Esophagus muscularis mucosa (tissue), 4 donors: ENCODE measurements at regions not wholly inside any gene's neighbourhood (a gene's known extent, or its start where the extent isn't known, plus 50 kb on each side); places are given as distances from the start of the nearest gene placed in this dataset.

Experiments used
- DNase-seq: peaks from one replicate; pipeline ENCODE4 v3.0.0-alpha.2; 2017; ENCODE audit errors: extremely low spot score
- H3K27ac ChIP-seq, 4 donors: fragments of 200-600 bp; sonication (generic); replicated peaks in 1 of 4; 1 replicate in 3 of 4; 2 replicates in 1 of 4; pipeline ENCODE4 v1.5.1; 2016 to 2019; ENCODE audit warnings: mild to moderate bottlenecking in 1 of 4
- H3K27me3 ChIP-seq, 4 donors: fragments of 200-600 bp; sonication (generic); one replicate each; pipeline versions ENCODE4 v1.5.1 to v1.6.0; 2016 to 2019
- H3K36me3 ChIP-seq, 4 donors: fragments of 200-600 bp; sonication (generic); one replicate each; pipeline ENCODE4 v1.5.1; 2016 to 2019
- H3K4me1 ChIP-seq, 4 donors: fragments of 200-600 bp; sonication (generic); one replicate each; pipeline ENCODE4 v1.5.1; 2016 to 2019
- H3K4me3 ChIP-seq, 4 donors: fragments of 200-600 bp; sonication (generic); 1 replicate in 2 of 4; 2 replicates in 2 of 4; pipeline ENCODE4 v1.5.1; 2016 to 2019; ENCODE audit warnings: mild to moderate bottlenecking in 4 of 4, moderate library complexity in 1 of 4
- H3K9me3 ChIP-seq, 4 donors: fragments of 200-600 bp; sonication (generic); 1 replicate in 3 of 4; 2 replicates in 1 of 4; pipeline ENCODE4 v1.5.1; 2016 to 2019
- CTCF ChIP-seq, 3 experiments: fragments of 200-600 bp in 2 of 3; fragments of 450-650 bp in 1 of 3; sonication (generic) in 2 of 3; IDR thresholded peaks; one replicate each; pipeline ENCODE4 v1.5.1; 2017 to 2019; ENCODE audit warnings: antibody characterized with exemption in 3 of 3, mild to moderate bottlenecking in 2 of 3, moderate library complexity in 1 of 3
- EP300 ChIP-seq: sonication (generic); formaldehyde crosslinking; IDR thresholded peaks from one replicate; pipeline ENCODE4 v1.6.1; 2017; ENCODE audit warnings: antibody characterized with exemption
- POLR2A ChIP-seq: fragments of 450-650 bp; IDR thresholded peaks from one replicate; pipeline ENCODE4 v1.6.1; 2017; ENCODE audit warnings: antibody characterized with exemption, moderate library complexity, mild to moderate bottlenecking, low read depth
- POLR2AphosphoS5 ChIP-seq, 2 donors: sonication (generic); formaldehyde crosslinking; IDR thresholded peaks; one replicate each; pipeline ENCODE4 v1.6.1; 2017; ENCODE audit warnings: antibody characterized with exemption in 2 of 2
- WGBS: methylation state at CpG from one replicate; pipeline ENCODE4 v1.1.5; 2018; 5-methylcytosine and 5-hydroxymethylcytosine counted together
- intact Hi-C: fragments of 100-400 bp; cut with DNase I; formaldehyde crosslinking; loops from one replicate; pipeline ENCODE4 v1.15.1; 2023

DNA sequence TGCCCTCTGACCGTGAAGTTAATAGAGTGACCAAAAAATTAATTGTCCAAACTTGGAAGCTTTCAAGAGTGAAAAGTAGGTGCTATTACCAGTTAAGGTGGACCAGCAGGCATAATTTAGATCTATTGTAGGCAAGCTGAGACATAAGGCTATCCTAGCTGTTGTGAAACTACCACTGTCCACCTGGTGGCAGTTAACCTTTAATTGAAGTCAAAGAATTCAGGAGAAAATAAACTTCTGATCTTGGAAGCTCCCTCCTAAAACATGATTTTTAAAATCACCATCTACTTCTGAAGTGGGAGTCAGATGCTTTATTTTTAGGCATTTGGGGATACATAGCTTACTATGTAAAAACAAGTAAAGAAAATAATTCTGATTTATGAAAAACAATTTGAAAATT, 636.3 kb upstream of the HTR2C start:
- Histone ChIP-seq H3K9me3 (no peaks in the 10 kb centered on the region), H3K36me3 (no peaks in the 10 kb centered on the region), H3K4me1 (no peaks in the 10 kb centered on the region), H3K27me3 (no peaks in the 10 kb centered on the region), H3K27ac (no peak overlapping the region), H3K4me3 (no peak overlapping the region)
- 64% methylated on average over 1 of the region's 1 CpG for WGBS
- no peak for DNase-seq
- TF ChIP-seq EP300 (no peak), POLR2A (no peak), POLR2AphosphoS5 (IDR thresholded peaks at IDR 0.05) (no peak), CTCF (IDR thresholded peaks at IDR 0.05) (no peak)
- intact Hi-C loops = no loop called here

GRCh38 chrX:113935518-113935917, 648.4 kb upstream of the HTR2C start:
- H3K27me3 ChIP-seq = no peaks in the 10 kb centered on the region
- TF ChIP-seq EP300 (no peak), POLR2AphosphoS5 (IDR thresholded peaks at IDR 0.05) (no peak), CTCF (IDR thresholded peaks at IDR 0.05) (no peak), POLR2A (no peak)
- intact Hi-C loops = no loop called here
- H3K36me3 ChIP-seq = no peaks in the 10 kb centered on the region
- WGBS = 41% methylated on average over 2 of the region's 2 CpGs
- no peak overlapping the region for H3K4me3 ChIP-seq
- H3K27ac ChIP-seq = no peak overlapping the region
- DNase-seq = no peak
- no peaks in the 10 kb centered on the region for H3K9me3 ChIP-seq
- H3K4me1 ChIP-seq = no peaks in the 10 kb centered on the region

GRCh38 chrX:113933931-113934330, 650.0 kb upstream of the HTR2C start:
- H3K27me3 ChIP-seq = no peaks in the 10 kb centered on the region
- no peaks in the 10 kb centered on the region for H3K9me3 ChIP-seq
- no peak for DNase-seq
- intact Hi-C loops = no loop called here
- H3K36me3 ChIP-seq = no peaks in the 10 kb centered on the region
- H3K4me3 ChIP-seq = no peak overlapping the region
- no peak overlapping the region for H3K27ac ChIP-seq
- no peak for TF ChIP-seq POLR2A
- no peak for TF ChIP-seq EP300
- TF ChIP-seq POLR2AphosphoS5 (IDR thresholded peaks at IDR 0.05) = no peak
- no peak for TF ChIP-seq CTCF (IDR thresholded peaks at IDR 0.05)
- no peaks in the 10 kb centered on the region for H3K4me1 ChIP-seq

GRCh38 chrX:113929004-113929403, 654.9 kb upstream of the HTR2C start:
- Histone ChIP-seq H3K4me1 (no peaks in the 10 kb centered on the region), H3K27ac (no peak overlapping the region), H3K27me3 (no peaks in the 10 kb centered on the region), H3K4me3 (no peak overlapping the region), H3K9me3 (peaks cover 0 to 7% (median 0%) of the 10 kb centered on the region in 4 donors), H3K36me3 (no peaks in the 10 kb centered on the region)
- no peak for DNase-seq
- 25% methylated on average over 3 of the region's 3 CpGs for WGBS
- peak in 1 of 3 experiments; percentile 15 for TF ChIP-seq CTCF (IDR thresholded peaks at IDR 0.05)
- no peak for TF ChIP-seq POLR2A
- intact Hi-C loops = no loop called here

DNA sequence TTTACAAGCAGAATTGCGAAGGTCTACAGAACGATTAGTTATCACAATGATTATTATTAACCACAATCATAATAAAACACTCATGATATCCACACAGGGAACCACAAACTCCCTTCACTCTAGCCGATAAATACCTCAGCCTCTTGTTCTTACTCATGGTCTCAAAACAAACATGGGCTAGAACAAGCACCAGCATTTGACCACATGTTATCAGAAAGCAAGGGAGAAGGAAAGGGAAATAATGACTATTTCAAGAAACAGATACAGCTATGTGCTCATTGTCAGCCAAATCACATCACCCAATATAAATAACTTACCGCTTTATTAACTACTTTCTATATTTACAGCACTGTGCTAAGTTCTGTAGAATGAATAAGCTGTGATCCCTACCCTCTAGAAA, 663.2 kb upstream of the HTR2C start:
- no peak overlapping the region for H3K27ac ChIP-seq
- H3K27me3 ChIP-seq = no peaks in the 10 kb centered on the region
- no peaks in the 10 kb centered on the region for H3K4me1 ChIP-seq
- 77% methylated on average over 4 of the region's 4 CpGs for WGBS
- TF ChIP-seq EP300 (no peak), POLR2A (no peak), POLR2AphosphoS5 (IDR thresholded peaks at IDR 0.05) (no peak), CTCF (IDR thresholded peaks at IDR 0.05) (no peak)
- DNase-seq = no peak
- no peak overlapping the region for H3K4me3 ChIP-seq
- H3K9me3 ChIP-seq = no peaks in the 10 kb centered on the region
- intact Hi-C loops = no loop called here
- H3K36me3 ChIP-seq = no peaks in the 10 kb centered on the region
